Calu3 (cell line): ENCODE measurements at regions not wholly inside any gene's neighbourhood (a gene's known extent, or its start where the extent isn't known, plus 50 kb on each side); places are given as distances from the start of the nearest gene placed in this dataset.
"Not testable (repeated sequence)": the region's sequence is repeated elsewhere in the genome, so short reads cannot be mapped to it uniquely, and the experiment has no call there.

Source experiments
- BruUV-seq: library from RNA; stranded (reverse); fragments of 400-500 nt; replicated peaks from 2 replicates; lab custom pipeline; 2021; lab: Mats Ljungman, UMichigan
- CTCF ChIA-PET: fragments of 300-600 bp; sonication (Branson Sonifier 250); formaldehyde crosslinking; loops from one replicate; lab custom pipeline; 2022; ENCODE audit warnings: antibody characterized with exemption; lab: Charles Lee
- DNase-seq: peaks from one replicate; pipeline ENCODE4 v3.0.0; 2022
- H3K27ac Mint-ChIP-seq: one replicate; pipeline ENCODE4 v1.8.0; 2022; ENCODE audit warnings: mixed read lengths; ENCODE audit not compliant: unreplicated experiment
- H3K27me3 Mint-ChIP-seq: one replicate; pipeline ENCODE4 v1.8.0; 2022; ENCODE audit warnings: mixed read lengths; ENCODE audit not compliant: unreplicated experiment
- H3K36me3 Mint-ChIP-seq: one replicate; pipeline ENCODE4 v1.8.0; 2022; ENCODE audit warnings: mild to moderate bottlenecking, moderate library complexity, mixed read lengths; ENCODE audit not compliant: insufficient read depth, unreplicated experiment
- H3K4me1 Mint-ChIP-seq: one replicate; pipeline ENCODE4 v1.8.0; 2022; ENCODE audit warnings: mild to moderate bottlenecking, low read depth, mixed read lengths; ENCODE audit not compliant: unreplicated experiment
- H3K4me3 Mint-ChIP-seq: one replicate; pipeline ENCODE4 v1.8.0; 2022; ENCODE audit warnings: mild to moderate bottlenecking, low read depth, moderate library complexity, mixed read lengths; ENCODE audit not compliant: unreplicated experiment
- H3K9me3 Mint-ChIP-seq: one replicate; pipeline ENCODE4 v1.8.0; 2022; ENCODE audit warnings: low read depth, mixed read lengths; ENCODE audit not compliant: unreplicated experiment
- CTCF ChIP-seq: fragments of 200-600 bp; IDR thresholded peaks from one replicate; pipeline ENCODE4 v1.8.0; 2022; ENCODE audit warnings: antibody characterized with exemption; ENCODE audit not compliant: unreplicated experiment
- intact Hi-C: fragments of 100-400 bp; cut with micrococcal nuclease; formaldehyde crosslinking; loops from one replicate; pipeline ENCODE4 v1.10.0; 2022; ENCODE audit not compliant: unreplicated experiment

GRCh38 chr3:43236008-43236407, 50.3 kb upstream of the SNRK start:
- BruUV-seq, result no TSS peak
- TF ChIP-seq CTCF, result no peak
- Mint-ChIP-seq H3K4me1 (peaks cover 6% of the 10 kb centered on the region), H3K27ac (no peak overlapping the region), H3K9me3 (no peaks in the 10 kb centered on the region), H3K27me3 (no peaks in the 10 kb centered on the region), H3K36me3 (no peaks in the 10 kb centered on the region), H3K4me3 (no peak overlapping the region)
- CTCF ChIA-PET, result no interaction called here
- intact Hi-C loops, result no loop called here
- DNase-seq, result no peak

GRCh38 chr3:43233062-43233461, 53.3 kb upstream of the SNRK start:
- Mint-ChIP-seq H3K27me3 (no peaks in the 10 kb centered on the region), H3K4me1 (peaks cover 6% of the 10 kb centered on the region), H3K27ac (no peak overlapping the region), H3K36me3 (no peaks in the 10 kb centered on the region), H3K9me3 (no peaks in the 10 kb centered on the region), H3K4me3 (no peak overlapping the region)
- CTCF ChIA-PET, result no interaction called here
- no TSS peak for BruUV-seq
- intact Hi-C loops, result no loop called here
- TF ChIP-seq CTCF, result no peak
- DNase-seq, result no peak

GRCh38 chr3:43231276-43232000, 54.9 kb upstream of the SNRK start:
- BruUV-seq, result no TSS peak
- intact Hi-C loops, result no loop called here
- Mint-ChIP-seq H3K4me1 (peaks cover 6% of the 10 kb centered on the region), H3K36me3 (no peaks in the 10 kb centered on the region), H3K9me3 (no peaks in the 10 kb centered on the region), H3K4me3 (no peak overlapping the region), H3K27ac (no peak overlapping the region), H3K27me3 (no peaks in the 10 kb centered on the region)
- CTCF ChIA-PET, result interaction anchor here (0.6 to 1.4 kb wide), 2 partner anchors 69 to 1646 kb away, joined by 3 read pairs; no protein-coding TSS in a partner anchor
- no peak for TF ChIP-seq CTCF
- no peak for DNase-seq

GRCh38 chr3:43229865-43230264, 56.5 kb upstream of the SNRK start:
- H3K27ac Mint-ChIP-seq, H3K9me3 Mint-ChIP-seq, H3K36me3 Mint-ChIP-seq, intact Hi-C loops, DNase-seq, H3K4me1 Mint-ChIP-seq, H3K27me3 Mint-ChIP-seq, H3K4me3 Mint-ChIP-seq, CTCF ChIA-PET, BruUV-seq: not testable (repeated sequence)

- H3K27me3 Mint-ChIP-seq, DNase-seq, intact Hi-C loops, BruUV-seq, H3K9me3 Mint-ChIP-seq, H3K4me1 Mint-ChIP-seq, CTCF ChIA-PET, H3K36me3 Mint-ChIP-seq, H3K27ac Mint-ChIP-seq, H3K4me3 Mint-ChIP-seq: not testable (repeated sequence)
Measured at GRCh38 chr3:43227685-43228084, 58.7 kb upstream of the SNRK start.
